Adrenal gland (tissue), 9 donors: ENCODE measurements at regions not wholly inside any gene's neighbourhood (a gene's known extent, or its start where the extent isn't known, plus 50 kb on each side); places are given as distances from the start of the nearest gene placed in this dataset.

Experiments used
- DNase-seq, 7 donors: peaks; one replicate each; pipeline ENCODE4 v3.0.0-alpha.2; 2019 to 2020
- H3K27ac ChIP-seq, 5 donors: fragments of 200-600 bp; sonication (generic) in 4 of 5; 1 replicate in 3 of 5; 2 replicates in 2 of 5; pipeline versions ENCODE4 v1.5.1 to v1.8.0; 2016 to 2020; ENCODE audit warnings: mild to moderate bottlenecking in 1 of 5
- H3K27me3 ChIP-seq: fragments of 200-600 bp; 2 replicates; pipeline ENCODE4 v1.8.0; 2021
- H3K36me3 ChIP-seq, 2 donors: fragments of 200-600 bp; replicated peaks in 1 of 2; 1 replicate in 1 of 2; 2 replicates in 1 of 2; pipeline versions ENCODE4 v1.5.1 to v1.8.0; 2018 to 2022
- H3K4me1 ChIP-seq, 2 donors: fragments of 200-600 bp; replicated peaks in 1 of 2; 1 replicate in 1 of 2; 2 replicates in 1 of 2; pipeline versions ENCODE4 v1.5.1 to v1.8.0; 2018 to 2021
- H3K4me3 ChIP-seq, 4 donors: fragments of 200-600 bp; sonication (generic) in 3 of 4; one replicate each; pipeline ENCODE4 v1.5.1; 2016 to 2018
- H3K9me3 ChIP-seq, 3 donors: fragments of 200-600 bp; sonication (generic) in 1 of 3; replicated peaks in 1 of 3; 1 replicate in 2 of 3; 2 replicates in 1 of 3; pipeline versions ENCODE4 v1.5.1 to v1.8.0; 2016 to 2021
- POLR2A ChIP-seq, 2 donors: fragments of 450-650 bp; IDR thresholded peaks; one replicate each; pipeline ENCODE4 v1.6.1; 2017; ENCODE audit warnings: antibody characterized with exemption in 2 of 2, mild to moderate bottlenecking in 2 of 2, moderate library complexity in 1 of 2
- WGBS, 4 donors: extraction: QIAGEN DNeasy Blood & Tissue Kit in 2 of 4; methylation state at CpG; one replicate each; pipeline versions ENCODE4 v1.1.5 to v1.1.7; 2013 to 2017; 5-methylcytosine and 5-hydroxymethylcytosine counted together
- intact Hi-C, 2 donors: fragments of 100-400 bp; cut with DNase I; formaldehyde crosslinking; loops; one replicate each; pipeline versions ENCODE4 v1.14.1 to v1.15.0; 2022 to 2023
- TF ChIP-seq, protein P1 (sequence below), 6 experiments: fragments of 450-650 bp in 4 of 6; fragments of 200-600 bp in 2 of 6; sonication (generic) in 1 of 6; IDR thresholded peaks; 1 replicate in 5 of 6; 2 replicates in 1 of 6; pipeline versions ENCODE4 v1.5.1 to v1.8.0; 2016 to 2021; ENCODE audit warnings: antibody characterized with exemption in 6 of 6, mild to moderate bottlenecking in 2 of 6, moderate library complexity in 1 of 6
- donor health status: healthy with polysubstance abuse.
- donor health status: Bipolar disorder and iron deficiency.
- donor health status: DM: yes; HTN: yes; CAD: no.
- donor health status: DM: no; HTN: no; CAD: no.
- donor health status: DM: no; HTN: no; CAD: no.

GRCh38 chr10:44660271-44660670, 250.9 kb upstream of the TMEM72 start:
- no peak overlapping the region for H3K4me3 ChIP-seq
- no peak for DNase-seq
- TF ChIP-seq, protein P1, sequence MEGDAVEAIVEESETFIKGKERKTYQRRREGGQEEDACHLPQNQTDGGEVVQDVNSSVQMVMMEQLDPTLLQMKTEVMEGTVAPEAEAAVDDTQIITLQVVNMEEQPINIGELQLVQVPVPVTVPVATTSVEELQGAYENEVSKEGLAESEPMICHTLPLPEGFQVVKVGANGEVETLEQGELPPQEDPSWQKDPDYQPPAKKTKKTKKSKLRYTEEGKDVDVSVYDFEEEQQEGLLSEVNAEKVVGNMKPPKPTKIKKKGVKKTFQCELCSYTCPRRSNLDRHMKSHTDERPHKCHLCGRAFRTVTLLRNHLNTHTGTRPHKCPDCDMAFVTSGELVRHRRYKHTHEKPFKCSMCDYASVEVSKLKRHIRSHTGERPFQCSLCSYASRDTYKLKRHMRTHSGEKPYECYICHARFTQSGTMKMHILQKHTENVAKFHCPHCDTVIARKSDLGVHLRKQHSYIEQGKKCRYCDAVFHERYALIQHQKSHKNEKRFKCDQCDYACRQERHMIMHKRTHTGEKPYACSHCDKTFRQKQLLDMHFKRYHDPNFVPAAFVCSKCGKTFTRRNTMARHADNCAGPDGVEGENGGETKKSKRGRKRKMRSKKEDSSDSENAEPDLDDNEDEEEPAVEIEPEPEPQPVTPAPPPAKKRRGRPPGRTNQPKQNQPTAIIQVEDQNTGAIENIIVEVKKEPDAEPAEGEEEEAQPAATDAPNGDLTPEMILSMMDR (IDR thresholded peaks at IDR 0.05) = no peak
- TF ChIP-seq POLR2A (IDR thresholded peaks at IDR 0.05) = no peak
- no peaks in the 10 kb centered on the region for H3K9me3 ChIP-seq
- H3K27me3 ChIP-seq = no peaks in the 10 kb centered on the region
- WGBS, 4 donors = 54 to 61% (median 60%) methylated on average over 2 of the region's 2 CpGs
- H3K4me1 ChIP-seq = no peaks in the 10 kb centered on the region
- intact Hi-C loops = no loop called here
- H3K36me3 ChIP-seq = no peaks in the 10 kb centered on the region
- H3K27ac ChIP-seq = no peak overlapping the region

DNA sequence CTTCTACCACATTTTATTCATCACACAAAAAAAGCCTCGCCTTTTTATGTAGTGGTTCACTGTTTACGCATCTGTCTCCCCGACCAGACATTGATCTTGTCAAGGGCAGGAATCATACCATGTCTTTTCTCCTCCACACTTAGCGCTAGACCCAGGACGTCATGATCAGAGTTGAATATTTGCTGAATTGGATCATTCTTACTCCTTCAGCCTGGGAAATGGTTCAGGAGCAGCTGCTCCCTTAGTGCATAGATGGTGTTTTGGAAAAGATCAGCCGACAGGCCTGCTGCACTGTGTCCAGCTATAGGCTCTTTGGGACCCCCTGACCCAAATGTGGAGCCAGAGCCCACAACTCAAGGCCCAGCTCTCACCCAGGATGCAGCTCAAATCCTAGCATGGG, 249.1 kb upstream of the TMEM72 start:
- Histone ChIP-seq H3K4me1 (no peaks in the 10 kb centered on the region), H3K4me3 (no peak overlapping the region), H3K36me3 (no peaks in the 10 kb centered on the region), H3K27me3 (no peaks in the 10 kb centered on the region), H3K27ac (no peak overlapping the region), H3K9me3 (no peaks in the 10 kb centered on the region)
- intact Hi-C loops = no loop called here
- TF ChIP-seq, protein P1 (IDR thresholded peaks at IDR 0.05) = no peak
- TF ChIP-seq POLR2A (IDR thresholded peaks at IDR 0.05) = no peak
- no peak for DNase-seq
- 76 to 88% (median 85%) methylated on average over 5 to 6 of the region's 6 CpGs for WGBS, 4 donors

DNA sequence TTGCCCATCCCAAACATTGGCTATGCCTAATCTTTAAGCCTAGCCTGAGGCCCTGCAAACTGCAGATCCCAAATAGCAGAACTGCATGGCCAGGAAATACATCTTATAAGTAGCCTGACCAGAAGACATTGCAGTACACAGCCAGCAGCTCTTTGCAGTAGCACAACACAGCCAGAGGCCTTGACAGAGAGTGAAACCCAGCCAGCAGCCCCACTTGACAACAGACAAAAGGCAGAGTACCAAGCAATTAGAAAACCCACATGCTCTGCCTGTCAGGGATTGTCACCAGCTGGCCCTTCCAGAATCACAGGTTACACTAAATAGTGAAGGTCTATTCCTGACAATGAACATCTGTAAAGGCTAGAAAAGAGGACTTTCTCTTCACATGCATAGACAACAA, 242.8 kb upstream of the TMEM72 start:
- intact Hi-C loops = no loop called here
- Histone ChIP-seq H3K36me3 (no peaks in the 10 kb centered on the region), H3K4me3 (no peak overlapping the region), H3K9me3 (no peaks in the 10 kb centered on the region), H3K27ac (no peak overlapping the region), H3K4me1 (no peaks in the 10 kb centered on the region), H3K27me3 (no peaks in the 10 kb centered on the region)
- TF ChIP-seq, protein P1 (IDR thresholded peaks at IDR 0.05) = no peak
- no peak for TF ChIP-seq POLR2A (IDR thresholded peaks at IDR 0.05)
- DNase-seq = no peak

GRCh38 chr10:44671319-44671718, 239.8 kb upstream of the TMEM72 start:
- Histone ChIP-seq H3K4me1 (no peaks in the 10 kb centered on the region), H3K27ac (no peak overlapping the region), H3K4me3 (no peak overlapping the region), H3K36me3 (no peaks in the 10 kb centered on the region), H3K9me3 (no peaks in the 10 kb centered on the region), H3K27me3 (no peaks in the 10 kb centered on the region)
- TF ChIP-seq POLR2A (IDR thresholded peaks at IDR 0.05) = no peak
- TF ChIP-seq, protein P1 (IDR thresholded peaks at IDR 0.05) = no peak
- intact Hi-C loops = no loop called here
- no peak for DNase-seq
